WTC11 (cell line): ENCODE measurements at regions not wholly inside any gene's neighbourhood (a gene's known extent, or its start where the extent isn't known, plus 50 kb on each side); places are given as distances from the start of the nearest gene placed in this dataset.

Experiments
- ATAC-seq: fragments of 200-7000 bp; cut with Tn5 transposase; 2 replicates; pipeline ENCODE4 v1.10.0; 2021; ENCODE audit warnings: mild to moderate bottlenecking, moderate library complexity
- CTCF ChIA-PET: fragments of 300-600 bp; sonication (Branson Sonifier 250); formaldehyde crosslinking; loops from one replicate; lab custom pipeline; 2021; ENCODE audit warnings: antibody characterized with exemption; lab: Charles Lee
- POLR2A ChIA-PET: fragments of 350-600 bp; sonication (Branson Sonifier 250); formaldehyde crosslinking; loops from one replicate; lab custom pipeline; 2021; ENCODE audit warnings: antibody characterized with exemption; lab: Charles Lee
- DNase-seq: peaks from one replicate; pipeline ENCODE4 v3.0.0; 2021; ENCODE audit warnings: low spot score
- H3K27ac Mint-ChIP-seq: 2 replicates; pipeline ENCODE4 v1.8.0; 2021; ENCODE audit warnings: mixed read lengths
- H3K27me3 Mint-ChIP-seq: 2 replicates; pipeline ENCODE4 v1.8.0; 2021; ENCODE audit warnings: low read depth, mild to moderate bottlenecking, moderate library complexity, mixed read lengths
- H3K36me3 Mint-ChIP-seq: 2 replicates; pipeline ENCODE4 v1.8.0; 2021; ENCODE audit warnings: mixed read lengths
- H3K4me1 Mint-ChIP-seq: 2 replicates; pipeline ENCODE4 v1.8.0; 2022; ENCODE audit warnings: mixed read lengths
- H3K4me3 Mint-ChIP-seq: 2 replicates; pipeline ENCODE4 v1.8.0; 2021; ENCODE audit warnings: mild to moderate bottlenecking, moderate library complexity, mixed read lengths
- H3K9me3 Mint-ChIP-seq: 2 replicates; pipeline ENCODE4 v1.8.0; 2021; ENCODE audit warnings: mixed read lengths
- AFF4 ChIP-seq: sonication (generic); formaldehyde crosslinking; IDR thresholded peaks from 2 replicates; pipeline ENCODE4 v1.8.1; 2023; ENCODE audit warnings: mild to moderate bottlenecking, missing genetic modification reagents, borderline replicate concordance
- CBFB ChIP-seq: sonication (generic); formaldehyde crosslinking; IDR thresholded peaks from 2 replicates; pipeline ENCODE4 v1.8.1; 2022; ENCODE audit warnings: mild to moderate bottlenecking, low read depth, missing genetic modification reagents
- CREM ChIP-seq: sonication (generic); formaldehyde crosslinking; IDR thresholded peaks from 2 replicates; pipeline ENCODE4 v1.8.1; 2022; ENCODE audit warnings: mild to moderate bottlenecking, missing genetic modification reagents, moderate library complexity
- ELF4 ChIP-seq: sonication (generic); formaldehyde crosslinking; IDR thresholded peaks from 2 replicates; pipeline ENCODE4 v1.8.1; 2022; ENCODE audit warnings: low read depth, mild to moderate bottlenecking, moderate library complexity, missing genetic modification reagents
- ETV6 ChIP-seq: sonication (generic); formaldehyde crosslinking; IDR thresholded peaks from 2 replicates; pipeline ENCODE4 v1.8.1; 2022; ENCODE audit warnings: mild to moderate bottlenecking, missing genetic modification reagents
- FOXK1 ChIP-seq: sonication (generic); formaldehyde crosslinking; IDR thresholded peaks from 2 replicates; pipeline ENCODE4 v1.8.0; 2022; ENCODE audit warnings: mild to moderate bottlenecking, moderate library complexity, missing genetic modification reagents
- OVOL2 ChIP-seq: fragments of 250-450 bp; sonication (Bioruptor Pico); IDR thresholded peaks from 2 replicates; pipeline ENCODE4 v1.9.0; 2021; ENCODE audit warnings: mild to moderate bottlenecking, borderline replicate concordance
- PRRX2 ChIP-seq: fragments of 250-450 bp; sonication (Bioruptor Pico); IDR thresholded peaks from 2 replicates; pipeline ENCODE4 v1.8.0; 2021; ENCODE audit warnings: mild to moderate bottlenecking
- SMAD4 ChIP-seq: sonication (generic); formaldehyde crosslinking; IDR thresholded peaks from 2 replicates; pipeline ENCODE4 v1.8.0; 2022; ENCODE audit warnings: mild to moderate bottlenecking, missing genetic modification reagents
- TCF7 ChIP-seq: sonication (generic); formaldehyde crosslinking; IDR thresholded peaks from 2 replicates; pipeline ENCODE4 v1.8.0; 2022; ENCODE audit warnings: mild to moderate bottlenecking, low read depth, missing genetic modification reagents, moderate library complexity
- TP53 ChIP-seq: sonication (generic); formaldehyde crosslinking; IDR thresholded peaks from 2 replicates; pipeline ENCODE4 v1.8.1; 2023; ENCODE audit warnings: mild to moderate bottlenecking, missing genetic modification reagents
- USF1 ChIP-seq: sonication (generic); formaldehyde crosslinking; IDR thresholded peaks from 2 replicates; pipeline ENCODE4 v1.8.0; 2022; ENCODE audit warnings: mild to moderate bottlenecking, missing genetic modification reagents
- ZBTB43 ChIP-seq: sonication (generic); formaldehyde crosslinking; IDR thresholded peaks from 2 replicates; pipeline ENCODE4 v1.8.1; 2023; ENCODE audit warnings: mild to moderate bottlenecking, missing genetic modification reagents
- ZNF263 ChIP-seq: sonication (generic); formaldehyde crosslinking; IDR thresholded peaks from 2 replicates; pipeline ENCODE4 v1.8.1; 2022; ENCODE audit warnings: low read depth, mild to moderate bottlenecking, moderate library complexity, missing genetic modification reagents
- ZNF416 ChIP-seq: fragments of 250-450 bp; sonication (Bioruptor Pico); IDR thresholded peaks from 2 replicates; pipeline ENCODE4 v1.9.0; 2021; ENCODE audit warnings: mild to moderate bottlenecking, inconsistent platforms
- ZNF423 ChIP-seq: fragments of 250-450 bp; sonication (Bioruptor Pico); IDR thresholded peaks from 2 replicates; pipeline ENCODE4 v2.1.2; 2022; ENCODE audit warnings: mild to moderate bottlenecking, moderate library complexity
- ZNF512 ChIP-seq: sonication (generic); formaldehyde crosslinking; IDR thresholded peaks from 2 replicates; pipeline ENCODE4 v1.8.1; 2022; ENCODE audit warnings: missing genetic modification reagents, borderline replicate concordance
- TF ChIP-seq, protein P1 (sequence below): sonication (generic); formaldehyde crosslinking; IDR thresholded peaks from 2 replicates; pipeline ENCODE4 v1.8.1; 2023; ENCODE audit warnings: mild to moderate bottlenecking, missing genetic modification reagents, moderate library complexity
- TF ChIP-seq, protein P2 (sequence below): sonication (generic); formaldehyde crosslinking; IDR thresholded peaks from 2 replicates; pipeline ENCODE4 v1.8.0; 2023; ENCODE audit warnings: missing genetic modification reagents

- Mint-ChIP-seq H3K4me1 (no peaks in the 10 kb centered on the region), H3K27me3 (no peaks in the 10 kb centered on the region), H3K36me3 (no peaks in the 10 kb centered on the region), H3K4me3 (no peak overlapping the region), H3K27ac (no peak overlapping the region), H3K9me3 (peaks cover 14% of the 10 kb centered on the region; the same call in 1 of the 2 replicates)
- CTCF ChIA-PET = no interaction called here
- no peak for DNase-seq
- TF ChIP-seq ETV6 (no peak), ZNF512 (CRISPR knock-in tag) (no peak)
- ATAC-seq = no peak
- POLR2A ChIA-PET = no interaction called here
These were observed 415.6 kb downstream of the KLHL13 start for GRCh38 chrX:117701050-117701449.

DNA sequence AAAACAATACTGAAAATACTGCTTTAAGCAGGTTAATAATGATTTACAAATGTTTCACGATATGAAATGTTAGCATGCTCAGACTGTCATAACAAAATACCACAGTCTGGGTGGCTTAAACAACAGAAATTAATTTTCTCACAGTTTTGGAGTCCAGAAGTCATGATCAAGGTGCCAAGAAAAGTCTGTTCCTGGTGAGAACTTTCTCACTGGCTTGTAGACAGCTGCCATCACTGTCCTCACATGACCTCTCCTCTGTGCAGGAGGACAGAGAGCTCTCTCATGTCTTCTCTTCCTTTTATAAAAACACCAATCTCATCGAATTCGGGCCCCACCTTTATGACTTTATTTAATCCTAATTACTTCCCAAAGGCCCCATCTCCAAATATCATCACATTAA, 426.7 kb downstream of the KLHL13 start:
- Mint-ChIP-seq H3K27ac (no peak overlapping the region), H3K36me3 (no peaks in the 10 kb centered on the region), H3K9me3 (no peaks in the 10 kb centered on the region), H3K4me3 (no peak overlapping the region), H3K27me3 (no peaks in the 10 kb centered on the region), H3K4me1 (no peaks in the 10 kb centered on the region)
- TF ChIP-seq, protein P1, sequence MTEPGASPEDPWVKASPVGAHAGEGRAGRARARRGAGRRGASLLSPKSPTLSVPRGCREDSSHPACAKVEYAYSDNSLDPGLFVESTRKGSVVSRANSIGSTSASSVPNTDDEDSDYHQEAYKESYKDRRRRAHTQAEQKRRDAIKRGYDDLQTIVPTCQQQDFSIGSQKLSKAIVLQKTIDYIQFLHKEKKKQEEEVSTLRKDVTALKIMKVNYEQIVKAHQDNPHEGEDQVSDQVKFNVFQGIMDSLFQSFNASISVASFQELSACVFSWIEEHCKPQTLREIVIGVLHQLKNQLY (CRISPR knock-in tag) = no peak
- no peak for TF ChIP-seq FOXK1 (CRISPR knock-in tag)
- TF ChIP-seq ZBTB43 (CRISPR knock-in tag) = no peak
- no peak for TF ChIP-seq ZNF263 (CRISPR knock-in tag)
- TF ChIP-seq ZNF423 = no peak
- TF ChIP-seq CREM (CRISPR knock-in tag) = no peak
- no peak for TF ChIP-seq TP53
- no peak for TF ChIP-seq ELF4 (CRISPR knock-in tag)
- TF ChIP-seq TCF7 (CRISPR knock-in tag) = no peak
- TF ChIP-seq CBFB (CRISPR knock-in tag) = no peak
- no peak for TF ChIP-seq AFF4 (CRISPR knock-in tag)
- no peak for TF ChIP-seq OVOL2 (CRISPR knock-in tag)
- TF ChIP-seq PRRX2 (CRISPR knock-in tag) = no peak
- TF ChIP-seq ZNF416 (CRISPR knock-in tag) = no peak
- no peak for TF ChIP-seq USF1 (CRISPR knock-in tag)
- TF ChIP-seq SMAD4 = no peak
- TF ChIP-seq, protein P2, sequence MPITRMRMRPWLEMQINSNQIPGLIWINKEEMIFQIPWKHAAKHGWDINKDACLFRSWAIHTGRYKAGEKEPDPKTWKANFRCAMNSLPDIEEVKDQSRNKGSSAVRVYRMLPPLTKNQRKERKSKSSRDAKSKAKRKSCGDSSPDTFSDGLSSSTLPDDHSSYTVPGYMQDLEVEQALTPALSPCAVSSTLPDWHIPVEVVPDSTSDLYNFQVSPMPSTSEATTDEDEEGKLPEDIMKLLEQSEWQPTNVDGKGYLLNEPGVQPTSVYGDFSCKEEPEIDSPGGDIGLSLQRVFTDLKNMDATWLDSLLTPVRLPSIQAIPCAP = no peak
- ChIA-PET POLR2A (no interaction called here), CTCF (no interaction called here)
- DNase-seq (no peak), ATAC-seq (no peak)
